ENCODE measurements at regions not wholly inside any gene's neighbourhood (a gene's known extent, or its start where the extent isn't known, plus 50 kb on each side); places are given as distances from the start of the nearest gene placed in this dataset.

DNA sequence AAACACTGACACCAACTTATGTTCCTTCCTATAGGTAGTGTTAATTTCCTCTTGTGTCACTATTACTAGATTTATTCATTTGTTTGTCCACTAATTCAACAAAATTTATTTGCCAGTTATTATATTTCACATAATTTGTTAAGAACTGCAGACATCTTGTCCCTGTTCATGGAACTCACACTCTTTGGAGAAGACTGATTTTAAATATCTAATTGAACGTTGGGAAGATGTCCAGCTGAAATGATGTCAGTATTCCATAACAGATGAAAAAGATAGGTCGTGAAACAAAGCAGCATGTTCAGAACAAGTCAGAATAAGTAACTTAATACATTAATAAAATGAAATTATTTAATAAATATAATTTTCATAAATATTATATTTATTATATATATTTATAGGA is 873.1 kb upstream of the PHF14 start:
- TF ChIP-seq GATA2 (IDR thresholded peaks at IDR 0.05; ENCODE audit: low read depth, low read length) (no peak), GATA3 (IDR thresholded peaks at IDR 0.05; ENCODE audit: low read depth, low read length) (no peak)
